SK-N-MC (cell line): ENCODE measurements at regions not wholly inside any gene's neighbourhood (a gene's known extent, or its start where the extent isn't known, plus 50 kb on each side); places are given as distances from the start of the nearest gene placed in this dataset.

ENCODE experiments used
- EZH2 ChIP-seq: fragments of 200-600 bp; sonication (generic); IDR thresholded peaks from one replicate; pipeline ENCODE4 v1.6.1; 2017; ENCODE audit warnings: antibody characterized with exemption
- POLR2AphosphoS5 ChIP-seq: IDR thresholded peaks from 2 replicates; pipeline ENCODE4 v1.6.1; 2012; ENCODE audit warnings: mild to moderate bottlenecking, low read depth, low read length, borderline replicate concordance

DNA sequence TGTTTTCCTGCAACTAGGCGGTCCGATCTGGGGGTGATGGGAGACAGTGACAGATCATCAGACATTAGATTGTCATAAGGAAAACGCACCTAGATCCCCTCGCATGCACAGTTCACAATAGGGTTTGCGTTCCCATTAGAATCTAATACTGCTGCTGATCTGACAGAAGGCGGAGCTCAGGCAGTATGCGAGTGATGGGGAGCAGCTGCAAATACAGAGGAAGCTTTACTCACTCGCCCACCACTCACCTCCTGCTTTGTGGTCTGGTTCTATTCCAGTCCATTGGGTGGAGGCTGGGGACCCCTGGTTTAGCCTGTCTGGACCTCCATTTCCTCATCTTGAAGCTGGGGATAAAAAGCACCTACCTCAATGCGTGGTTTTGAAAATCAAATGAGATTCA lies 437.5 kb upstream of the PROK2 start:
- TF ChIP-seq POLR2AphosphoS5 (no peak), EZH2 (no peak)
